ENCODE measurements at regions not wholly inside any gene's neighbourhood (a gene's known extent, or its start where the extent isn't known, plus 50 kb on each side); places are given as distances from the start of the nearest gene placed in this dataset.
"Not testable (repeated sequence)": the region's sequence is repeated elsewhere in the genome, so short reads cannot be mapped to it uniquely, and the experiment has no call there.

DNA sequence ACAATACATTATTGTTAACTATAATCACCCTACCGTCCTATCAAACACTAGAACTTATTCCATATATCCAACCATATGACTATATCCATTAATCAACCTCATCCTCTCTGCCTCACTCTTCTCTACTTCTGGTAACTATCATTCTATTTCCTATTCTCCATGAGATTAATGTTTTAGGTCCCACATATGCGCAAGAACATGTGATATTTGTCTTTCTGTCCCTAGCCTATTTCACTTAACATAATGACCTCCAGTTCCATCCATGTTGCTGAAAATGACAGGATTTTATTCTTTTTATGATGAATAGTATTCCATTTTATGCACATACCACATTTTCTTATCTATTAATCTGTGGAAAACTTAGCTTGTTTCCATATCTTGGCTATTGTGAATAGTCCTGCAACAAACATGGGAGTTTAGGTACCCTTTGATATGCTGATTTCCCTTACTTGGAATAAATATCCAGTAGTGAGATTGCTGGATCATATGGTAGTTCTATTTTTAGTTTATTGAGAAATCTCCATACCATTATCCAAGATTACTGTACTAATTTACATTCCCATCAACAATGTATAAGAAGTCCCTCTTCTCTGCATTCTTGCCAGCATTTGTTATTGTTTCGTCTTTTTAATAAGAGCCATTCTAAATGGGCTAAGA, 289.4 kb upstream of the GJE1 start:
- H3K9me3 ChIP-seq (ENCODE audit: low read length): no peaks in the 10 kb centered on the region
- no peak overlapping the region for H2AFZ ChIP-seq (ENCODE audit: low read depth, low read length)
- H3K36me3 ChIP-seq (ENCODE audit: insufficient read depth, low read length): no peaks in the 10 kb centered on the region
- H3K27me3 ChIP-seq (ENCODE audit: insufficient read depth, low read length): no peaks in the 10 kb centered on the region
- H3K4me3 ChIP-seq (ENCODE audit: low read length): no peak overlapping the region
- no peaks in the 10 kb centered on the region for H3K4me1 ChIP-seq (ENCODE audit: insufficient read depth, low read length)

- Histone ChIP-seq H2AFZ (ENCODE audit: low read depth, low read length) (peak overlapping the region; percentile 27), H3K9me3 (ENCODE audit: low read length) (no peaks in the 10 kb centered on the region), H3K4me3 (ENCODE audit: low read length) (no peak overlapping the region), H3K27me3 (ENCODE audit: insufficient read depth, low read length) (no peaks in the 10 kb centered on the region), H3K36me3 (ENCODE audit: insufficient read depth, low read length) (no peaks in the 10 kb centered on the region), H3K4me1 (ENCODE audit: insufficient read depth, low read length) (peaks cover 25% of the 10 kb centered on the region)
These were observed 299.6 kb upstream of the GJE1 start for GRCh38 chr6:141833001-141833655.

DNA sequence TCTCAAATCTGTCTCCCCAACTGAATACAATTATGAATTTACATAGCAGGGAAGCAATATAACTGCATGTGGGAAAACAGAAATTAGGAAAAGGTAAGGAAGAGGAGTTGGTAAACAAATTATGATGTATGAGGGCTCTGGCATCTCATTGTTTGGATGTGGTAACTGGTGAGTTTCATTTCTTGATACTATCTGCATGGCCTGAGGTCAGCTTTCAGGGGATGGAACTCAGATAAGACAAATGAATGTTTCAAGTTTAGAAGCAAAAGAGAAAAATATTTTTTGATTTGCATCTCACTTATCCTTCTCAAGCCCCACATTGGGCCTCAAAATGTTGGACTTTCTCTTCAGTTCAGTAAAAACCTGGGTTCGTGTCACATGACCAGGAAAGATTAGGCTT, 302.2 kb upstream of the GJE1 start:
- peaks cover 33% of the 10 kb centered on the region for H3K4me1 ChIP-seq (ENCODE audit: insufficient read depth, low read length)
- H3K36me3 ChIP-seq (ENCODE audit: insufficient read depth, low read length): no peaks in the 10 kb centered on the region
- H3K4me3 ChIP-seq (ENCODE audit: low read length): no peak overlapping the region
- H3K9me3 ChIP-seq (ENCODE audit: low read length): peaks cover 3% of the 10 kb centered on the region
- no peaks in the 10 kb centered on the region for H3K27me3 ChIP-seq (ENCODE audit: insufficient read depth, low read length)
- no peak overlapping the region for H2AFZ ChIP-seq (ENCODE audit: low read depth, low read length)

DNA sequence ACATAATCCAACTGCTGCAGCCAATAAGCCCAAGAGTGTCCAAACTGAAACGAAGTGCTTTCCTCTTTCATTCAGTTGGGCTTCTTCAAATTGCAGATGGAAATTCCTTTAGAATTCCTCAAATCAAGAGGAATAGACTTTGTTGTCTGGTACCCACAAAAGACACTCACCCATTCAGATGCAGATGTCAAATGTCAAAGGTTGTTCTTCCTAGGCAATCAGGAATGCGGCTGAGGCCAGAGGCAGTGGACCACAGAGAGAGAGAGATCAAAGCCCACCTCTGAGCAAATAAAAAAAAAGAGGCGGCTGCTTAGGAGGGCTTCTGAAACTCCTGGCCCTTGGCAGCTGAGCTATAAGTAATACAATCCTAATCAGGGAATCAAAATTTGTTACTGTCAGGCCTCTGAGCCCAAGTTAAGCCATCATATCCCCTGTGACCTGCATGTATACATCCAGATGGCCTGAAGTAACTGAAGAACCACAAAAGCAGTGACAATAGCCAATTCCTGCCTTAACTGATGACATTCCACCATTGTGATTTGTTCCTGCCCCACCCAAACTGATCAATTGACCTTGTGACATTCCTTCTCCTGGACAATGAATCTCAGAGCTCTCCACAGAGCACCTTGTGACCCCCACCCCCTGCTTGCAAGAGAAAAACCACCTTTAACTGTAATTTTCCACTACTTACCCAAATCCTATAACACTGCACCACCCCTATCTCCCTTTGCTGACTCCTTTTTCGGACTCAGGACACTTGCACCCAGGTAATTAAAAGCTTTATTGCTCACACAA, 303.0 kb upstream of the GJE1 start:
- Histone ChIP-seq H3K27me3 (ENCODE audit: insufficient read depth, low read length) (no peaks in the 10 kb centered on the region), H3K36me3 (ENCODE audit: insufficient read depth, low read length) (no peaks in the 10 kb centered on the region), H3K4me3 (ENCODE audit: low read length) (no peak overlapping the region), H2AFZ (ENCODE audit: low read depth, low read length) (no peak overlapping the region), H3K4me1 (ENCODE audit: insufficient read depth, low read length) (peaks cover 33% of the 10 kb centered on the region), H3K9me3 (ENCODE audit: low read length) (peaks cover 3% of the 10 kb centered on the region)

- no peak overlapping the region for H3K4me3 ChIP-seq (ENCODE audit: low read length)
- H3K27me3 ChIP-seq (ENCODE audit: insufficient read depth, low read length): no peaks in the 10 kb centered on the region
- H2AFZ ChIP-seq (ENCODE audit: low read depth, low read length): no peak overlapping the region
- peaks cover 18% of the 10 kb centered on the region for H3K4me1 ChIP-seq (ENCODE audit: insufficient read depth, low read length)
- H3K9me3 ChIP-seq (ENCODE audit: low read length): peaks cover 5% of the 10 kb centered on the region
- H3K36me3 ChIP-seq (ENCODE audit: insufficient read depth, low read length): no peaks in the 10 kb centered on the region
These were observed 308.4 kb upstream of the GJE1 start for GRCh38 chr6:141824350-141824749.

GRCh38 chr6:141815039-141815438, 317.7 kb upstream of the GJE1 start:
- not testable (repeated sequence) for H3K4me3 ChIP-seq (ENCODE audit: low read length); H3K4me1 ChIP-seq (ENCODE audit: insufficient read depth, low read length); H3K27me3 ChIP-seq (ENCODE audit: insufficient read depth, low read length); H2AFZ ChIP-seq (ENCODE audit: low read depth, low read length); H3K36me3 ChIP-seq (ENCODE audit: insufficient read depth, low read length); H3K9me3 ChIP-seq (ENCODE audit: low read length)

GRCh38 chr6:141809901-141810300, 322.8 kb upstream of the GJE1 start:
- Histone ChIP-seq H3K27me3 (ENCODE audit: insufficient read depth, low read length) (no peaks in the 10 kb centered on the region), H2AFZ (ENCODE audit: low read depth, low read length) (no peak overlapping the region), H3K36me3 (ENCODE audit: insufficient read depth, low read length) (no peaks in the 10 kb centered on the region), H3K4me1 (ENCODE audit: insufficient read depth, low read length) (peaks cover 4% of the 10 kb centered on the region), H3K9me3 (ENCODE audit: low read length) (no peaks in the 10 kb centered on the region), H3K4me3 (ENCODE audit: low read length) (no peak overlapping the region)

- Histone ChIP-seq H3K4me3 (ENCODE audit: low read length) (no peak overlapping the region), H3K4me1 (ENCODE audit: insufficient read depth, low read length) (peaks cover 4% of the 10 kb centered on the region), H3K9me3 (ENCODE audit: low read length) (no peaks in the 10 kb centered on the region), H3K27me3 (ENCODE audit: insufficient read depth, low read length) (no peaks in the 10 kb centered on the region), H2AFZ (ENCODE audit: low read depth, low read length) (no peak overlapping the region), H3K36me3 (ENCODE audit: insufficient read depth, low read length) (no peaks in the 10 kb centered on the region)
These were observed 324.1 kb upstream of the GJE1 start for GRCh38 chr6:141808662-141809061.

- not testable (repeated sequence) for H3K27me3 ChIP-seq (ENCODE audit: insufficient read depth, low read length); H3K4me3 ChIP-seq (ENCODE audit: low read length); H3K36me3 ChIP-seq (ENCODE audit: insufficient read depth, low read length); H3K9me3 ChIP-seq (ENCODE audit: low read length); H3K4me1 ChIP-seq (ENCODE audit: insufficient read depth, low read length); H2AFZ ChIP-seq (ENCODE audit: low read depth, low read length)
These were observed 331.8 kb upstream of the GJE1 start for GRCh38 chr6:141800973-141801372.

- Histone ChIP-seq H3K4me1 (ENCODE audit: insufficient read depth, low read length) (no peaks in the 10 kb centered on the region), H3K9me3 (ENCODE audit: low read length) (no peaks in the 10 kb centered on the region), H3K36me3 (ENCODE audit: insufficient read depth, low read length) (no peaks in the 10 kb centered on the region), H3K4me3 (ENCODE audit: low read length) (no peak overlapping the region), H3K27me3 (ENCODE audit: insufficient read depth, low read length) (no peaks in the 10 kb centered on the region), H2AFZ (ENCODE audit: low read depth, low read length) (no peak overlapping the region)
These were observed 341.8 kb upstream of the GJE1 start for GRCh38 chr6:141790921-141791320.

DNA sequence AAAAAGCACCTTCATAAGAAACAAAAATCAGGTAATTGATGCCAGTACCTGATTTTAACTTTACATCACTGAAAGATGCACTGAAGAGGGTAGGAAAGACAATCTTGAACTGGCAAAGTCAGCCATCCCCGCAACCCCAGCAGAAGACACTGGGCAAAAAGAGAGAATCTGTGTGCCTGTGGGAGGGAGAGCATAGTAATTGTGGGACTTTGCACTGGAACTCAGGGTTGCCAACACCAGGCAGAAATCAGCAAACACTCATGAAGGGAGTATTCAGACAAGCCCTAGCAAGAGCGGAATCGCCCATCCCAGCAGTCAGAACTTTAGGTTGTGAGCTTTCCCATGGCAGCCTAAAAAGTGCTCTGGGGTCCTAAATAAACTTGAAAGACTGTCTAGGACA, 344.6 kb upstream of the GJE1 start:
- Histone ChIP-seq H3K36me3 (ENCODE audit: insufficient read depth, low read length) (no peaks in the 10 kb centered on the region), H2AFZ (ENCODE audit: low read depth, low read length) (no peak overlapping the region), H3K4me3 (ENCODE audit: low read length) (no peak overlapping the region), H3K4me1 (ENCODE audit: insufficient read depth, low read length) (no peaks in the 10 kb centered on the region), H3K27me3 (ENCODE audit: insufficient read depth, low read length) (no peaks in the 10 kb centered on the region), H3K9me3 (ENCODE audit: low read length) (no peaks in the 10 kb centered on the region)

GRCh38 chr6:141783585-141783984, 349.1 kb upstream of the GJE1 start:
- no peak overlapping the region for H3K4me3 ChIP-seq (ENCODE audit: low read length)
- H3K27me3 ChIP-seq (ENCODE audit: insufficient read depth, low read length): no peaks in the 10 kb centered on the region
- no peaks in the 10 kb centered on the region for H3K4me1 ChIP-seq (ENCODE audit: insufficient read depth, low read length)
- no peaks in the 10 kb centered on the region for H3K9me3 ChIP-seq (ENCODE audit: low read length)
- no peak overlapping the region for H2AFZ ChIP-seq (ENCODE audit: low read depth, low read length)
- no peaks in the 10 kb centered on the region for H3K36me3 ChIP-seq (ENCODE audit: insufficient read depth, low read length)

DNA sequence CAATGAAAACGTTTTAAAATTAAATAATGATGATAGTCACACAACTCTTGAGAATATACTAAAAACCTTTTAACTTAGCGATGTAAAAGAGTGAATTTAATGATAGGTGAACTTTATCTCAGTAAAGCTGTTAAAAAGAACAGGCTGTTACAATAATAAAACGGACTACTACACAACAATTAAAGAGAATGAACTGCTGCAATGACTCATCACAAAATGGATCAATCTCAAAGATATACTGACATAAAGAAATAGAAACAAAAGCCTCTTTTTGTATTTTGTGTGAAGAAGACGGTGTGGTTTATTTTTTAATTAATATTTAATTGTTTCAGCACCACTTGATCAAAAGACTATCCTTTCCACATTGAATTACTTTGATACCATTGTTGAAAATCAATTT, 352.4 kb upstream of the GJE1 start:
- Histone ChIP-seq H3K9me3 (ENCODE audit: low read length) (no peaks in the 10 kb centered on the region), H3K36me3 (ENCODE audit: insufficient read depth, low read length) (no peaks in the 10 kb centered on the region), H3K4me1 (ENCODE audit: insufficient read depth, low read length) (no peaks in the 10 kb centered on the region), H2AFZ (ENCODE audit: low read depth, low read length) (no peak overlapping the region), H3K27me3 (ENCODE audit: insufficient read depth, low read length) (no peaks in the 10 kb centered on the region), H3K4me3 (ENCODE audit: low read length) (no peak overlapping the region)

All from neuron (in vitro differentiated cells).